Panc1 (cell line): ENCODE measurements at regions not wholly inside any gene's neighbourhood (a gene's known extent, or its start where the extent isn't known, plus 50 kb on each side); places are given as distances from the start of the nearest gene placed in this dataset.

Experiments used
- ATAC-seq: fragments of 200-7000 bp; cut with Tn5 transposase; 2 replicates; pipeline ENCODE4 v1.9.1; 2020; ENCODE audit warnings: mild to moderate bottlenecking, moderate library complexity
- BruUV-seq: library from RNA; stranded (reverse); fragments of 400-500 nt; replicated peaks from 2 replicates; lab custom pipeline; 2021; lab: Mats Ljungman, UMichigan
- CTCF ChIA-PET: fragments of 300-600 bp; sonication (Branson Sonifier 250); formaldehyde crosslinking; loops from one replicate; lab custom pipeline; 2022; ENCODE audit warnings: antibody characterized with exemption; lab: Charles Lee
- POLR2A ChIA-PET: fragments of 300-600 bp; sonication (Branson Sonifier 250); formaldehyde crosslinking; loops from one replicate; lab custom pipeline; 2022; ENCODE audit warnings: antibody characterized with exemption; lab: Charles Lee
- DNase-seq: peaks from one replicate; pipeline ENCODE4 v3.0.0-alpha.2; 2010; ENCODE audit warnings: low read depth, low spot score
- H3K27ac ChIP-seq: 2 replicates; pipeline ENCODE4 v1.5.1; 2011; ENCODE audit warnings: mild to moderate bottlenecking, low read length, inconsistent platforms
- H3K27me3 ChIP-seq: fragments of 200-500 bp; sonication (Bioruptor generic); 2 replicates; pipeline ENCODE4 v1.6.0; 2014; ENCODE audit warnings: low read length, inconsistent platforms; ENCODE audit not compliant: control insufficient read depth, insufficient read depth
- H3K36me3 ChIP-seq: fragments of 200-500 bp; sonication (Bioruptor generic); 2 replicates; pipeline ENCODE4 v1.5.1; 2014; ENCODE audit warnings: inconsistent platforms, mild to moderate bottlenecking, low read length, moderate library complexity; ENCODE audit not compliant: control insufficient read depth, insufficient read depth
- H3K4me1 ChIP-seq: 2 replicates; pipeline ENCODE4 v1.5.1; 2011; ENCODE audit warnings: inconsistent platforms, mild to moderate bottlenecking, low read length, moderate library complexity; ENCODE audit not compliant: control insufficient read depth, insufficient read depth
- H3K4me3 ChIP-seq, 2 experiments: 2 replicates each; pipeline ENCODE4 v1.5.1; 2011 to 2012; ENCODE audit warnings: low read depth in 2 of 2, low read length in 2 of 2, mild to moderate bottlenecking in 2 of 2, inconsistent platforms in 1 of 2, moderate library complexity in 1 of 2
- H3K9me3 ChIP-seq: fragments of 200-500 bp; sonication (Bioruptor generic); 2 replicates; pipeline ENCODE4 v1.5.1; 2014; ENCODE audit warnings: low read depth, mild to moderate bottlenecking, inconsistent platforms, low read length, moderate library complexity; ENCODE audit not compliant: control insufficient read depth, insufficient read depth
- CTCF ChIP-seq: fragments of 450-650 bp; IDR thresholded peaks from 2 replicates; pipeline ENCODE4 v1.5.1; 2017; ENCODE audit warnings: mild to moderate bottlenecking
- POLR2AphosphoS5 ChIP-seq: IDR thresholded peaks from 2 replicates; pipeline ENCODE4 v1.6.1; 2012; ENCODE audit warnings: mild to moderate bottlenecking, low read depth, low read length, moderate library complexity
- REST ChIP-seq, 2 experiments: IDR thresholded peaks; 2 replicates each; pipeline ENCODE4 v1.6.1; 2011 to 2012; ENCODE audit warnings: low read depth in 2 of 2, control low read depth in 1 of 2, low read length in 1 of 2, mild to moderate bottlenecking in 1 of 2, moderate library complexity in 1 of 2; ENCODE audit not compliant: insufficient read depth in 1 of 2
- SIN3A ChIP-seq: IDR thresholded peaks from 2 replicates; pipeline ENCODE4 v1.6.1; 2012; ENCODE audit warnings: low read depth, mild to moderate bottlenecking, low read length, moderate library complexity, borderline replicate concordance; ENCODE audit not compliant: insufficient read depth
- TCF7L2 ChIP-seq: IDR thresholded peaks from 2 replicates; pipeline ENCODE4 v1.6.1; 2011; ENCODE audit warnings: mild to moderate bottlenecking, low read depth, low read length, inconsistent platforms
- in situ Hi-C: cut with HindIII; loops from 2 replicates; pipeline ENCODE4 v1.10.0; 2016; ENCODE audit warnings: low sequenced_read_pairs, low pct_unique_long_range_greater_than_20kb
- intact Hi-C: fragments of 100-400 bp; cut with micrococcal nuclease; formaldehyde crosslinking; loops from one replicate; pipeline ENCODE4 v1.10.0; 2022; ENCODE audit not compliant: unreplicated experiment

- no peaks in the 10 kb centered on the region for H3K27me3 ChIP-seq
- no peaks in the 10 kb centered on the region for H3K36me3 ChIP-seq
- CTCF ChIA-PET, result no interaction called here
- H3K27ac ChIP-seq, result no peak overlapping the region
- ATAC-seq (no peak), DNase-seq (no peak)
- no peak for TF ChIP-seq POLR2AphosphoS5
- TF ChIP-seq TCF7L2, result no peak
- no peak for TF ChIP-seq SIN3A
- TF ChIP-seq REST (IDR thresholded peaks at IDR 0.05; ENCODE audit: insufficient read depth in 1 of 2, low read depth in 2 of 2, low read length in 1 of 2), result no peak
- no peak for TF ChIP-seq CTCF
- intact Hi-C loops (no loop called here), in situ Hi-C loops (no loop called here)
- H3K4me1 ChIP-seq, result no peaks in the 10 kb centered on the region
- H3K4me3 ChIP-seq, result no peak overlapping the region
- H3K9me3 ChIP-seq, result no peaks in the 10 kb centered on the region
- POLR2A ChIA-PET, result no interaction called here
- BruUV-seq, result no TSS peak
Observed at GRCh38 chr6:23532227-23532626, 593.8 kb upstream of the NRSN1 start.

GRCh38 chr6:23533311-23533710 is 592.7 kb upstream of the NRSN1 start:
- no peak for ATAC-seq
- POLR2A ChIA-PET, result interaction anchor here (0.6 kb wide), 1 partner anchor 298 kb away, joined by 3 read pairs; no protein-coding TSS in a partner anchor

More at GRCh38 chr6:23533311-23533710, 592.7 kb upstream of the NRSN1 start:
- H3K27ac ChIP-seq, result no peak overlapping the region
- no peaks in the 10 kb centered on the region for H3K27me3 ChIP-seq
- H3K9me3 ChIP-seq, result no peaks in the 10 kb centered on the region
- DNase-seq, result no peak
- no peak overlapping the region for H3K4me3 ChIP-seq
- TF ChIP-seq REST (IDR thresholded peaks at IDR 0.05; ENCODE audit: insufficient read depth in 1 of 2, low read depth in 2 of 2, low read length in 1 of 2), result no peak
- TF ChIP-seq SIN3A, result no peak
- no peak for TF ChIP-seq TCF7L2
- TF ChIP-seq POLR2AphosphoS5, result no peak
- no peak for TF ChIP-seq CTCF
- intact Hi-C loops (no loop called here), in situ Hi-C loops (no loop called here)
- CTCF ChIA-PET, result interaction anchor here (0.6 kb wide), 1 partner anchor 248 kb away, joined by 4 read pairs; no protein-coding TSS in a partner anchor
- no TSS peak for BruUV-seq
- H3K36me3 ChIP-seq, result no peaks in the 10 kb centered on the region
- H3K4me1 ChIP-seq, result no peaks in the 10 kb centered on the region
